Ascending aorta (tissue), 2 donors: ENCODE measurements at regions not wholly inside any gene's neighbourhood (a gene's known extent, or its start where the extent isn't known, plus 50 kb on each side); places are given as distances from the start of the nearest gene placed in this dataset.

Experiments
- DNase-seq, 2 donors: peaks; one replicate each; pipeline ENCODE4 v3.0.0-alpha.2; 2019; ENCODE audit warnings: low spot score in 2 of 2
- H3K27ac ChIP-seq, 2 donors: fragments of 200-600 bp; sonication (generic); one replicate each; pipeline ENCODE4 v1.5.1; 2016 to 2017; ENCODE audit warnings: mild to moderate bottlenecking in 1 of 2
- H3K27me3 ChIP-seq: fragments of 200-600 bp; sonication (generic); one replicate; pipeline ENCODE4 v1.5.1; 2017
- H3K36me3 ChIP-seq, 2 donors: fragments of 200-600 bp; sonication (generic); one replicate each; pipeline ENCODE4 v1.5.1; 2016
- H3K4me1 ChIP-seq, 2 donors: fragments of 200-600 bp; sonication (generic); one replicate each; pipeline ENCODE4 v1.5.1; 2016 to 2017; ENCODE audit warnings: mild to moderate bottlenecking in 1 of 2
- H3K4me3 ChIP-seq, 2 donors: fragments of 200-600 bp; sonication (generic); one replicate each; pipeline ENCODE4 v1.5.1; 2016 to 2017; ENCODE audit warnings: mild to moderate bottlenecking in 1 of 2
- H3K9me3 ChIP-seq, 2 donors: fragments of 200-600 bp; sonication (generic); one replicate each; pipeline ENCODE4 v1.5.1; 2016
- intact Hi-C: fragments of 100-400 bp; cut with DNase I; formaldehyde crosslinking; loops from one replicate; pipeline ENCODE4 v1.15.1; 2023
- TF ChIP-seq, protein P1 (sequence below), 3 experiments: fragments of 200-600 bp in 2 of 3; fragments of 450-650 bp in 1 of 3; sonication (generic) in 2 of 3; IDR thresholded peaks; one replicate each; pipeline ENCODE4 v1.5.1; 2016 to 2019; ENCODE audit warnings: antibody characterized with exemption in 3 of 3, mild to moderate bottlenecking in 1 of 3, moderate library complexity in 1 of 3

- no peaks in the 10 kb centered on the region for H3K27me3 ChIP-seq
- TF ChIP-seq, protein P1, sequence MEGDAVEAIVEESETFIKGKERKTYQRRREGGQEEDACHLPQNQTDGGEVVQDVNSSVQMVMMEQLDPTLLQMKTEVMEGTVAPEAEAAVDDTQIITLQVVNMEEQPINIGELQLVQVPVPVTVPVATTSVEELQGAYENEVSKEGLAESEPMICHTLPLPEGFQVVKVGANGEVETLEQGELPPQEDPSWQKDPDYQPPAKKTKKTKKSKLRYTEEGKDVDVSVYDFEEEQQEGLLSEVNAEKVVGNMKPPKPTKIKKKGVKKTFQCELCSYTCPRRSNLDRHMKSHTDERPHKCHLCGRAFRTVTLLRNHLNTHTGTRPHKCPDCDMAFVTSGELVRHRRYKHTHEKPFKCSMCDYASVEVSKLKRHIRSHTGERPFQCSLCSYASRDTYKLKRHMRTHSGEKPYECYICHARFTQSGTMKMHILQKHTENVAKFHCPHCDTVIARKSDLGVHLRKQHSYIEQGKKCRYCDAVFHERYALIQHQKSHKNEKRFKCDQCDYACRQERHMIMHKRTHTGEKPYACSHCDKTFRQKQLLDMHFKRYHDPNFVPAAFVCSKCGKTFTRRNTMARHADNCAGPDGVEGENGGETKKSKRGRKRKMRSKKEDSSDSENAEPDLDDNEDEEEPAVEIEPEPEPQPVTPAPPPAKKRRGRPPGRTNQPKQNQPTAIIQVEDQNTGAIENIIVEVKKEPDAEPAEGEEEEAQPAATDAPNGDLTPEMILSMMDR (IDR thresholded peaks at IDR 0.05): no peak
- peak in 1 of 2 donors; percentile 71 for DNase-seq
- H3K4me1 ChIP-seq: no peaks in the 10 kb centered on the region
- no peaks in the 10 kb centered on the region for H3K9me3 ChIP-seq
- H3K36me3 ChIP-seq: no peaks in the 10 kb centered on the region
- no peak overlapping the region for H3K4me3 ChIP-seq
- intact Hi-C loops: no loop called here
- H3K27ac ChIP-seq: no peak overlapping the region
Measured at GRCh38 chr9:107760469-107761242, 271.1 kb upstream of the KLF4 start.

- intact Hi-C loops: no loop called here
- Histone ChIP-seq H3K36me3 (no peaks in the 10 kb centered on the region), H3K27me3 (no peaks in the 10 kb centered on the region), H3K9me3 (no peaks in the 10 kb centered on the region), H3K4me3 (no peak overlapping the region), H3K4me1 (peaks cover 0 to 3% of the 10 kb centered on the region in 2 donors), H3K27ac (no peak overlapping the region)
- DNase-seq: no peak
- TF ChIP-seq, protein P1 (IDR thresholded peaks at IDR 0.05): no peak
Measured at GRCh38 chr9:107759823-107760166, 270.2 kb upstream of the KLF4 start.

- Histone ChIP-seq H3K27ac (no peak overlapping the region), H3K9me3 (no peaks in the 10 kb centered on the region), H3K4me3 (no peak overlapping the region), H3K4me1 (peaks cover 0 to 3% of the 10 kb centered on the region in 2 donors), H3K36me3 (no peaks in the 10 kb centered on the region), H3K27me3 (no peaks in the 10 kb centered on the region)
- TF ChIP-seq, protein P1 (IDR thresholded peaks at IDR 0.05): no peak
- DNase-seq: no peak
- intact Hi-C loops: no loop called here
Measured at GRCh38 chr9:107759009-107759822, 269.6 kb upstream of the KLF4 start.

GRCh38 chr9:107756091-107756490 lies 266.5 kb upstream of the KLF4 start:
- no peak overlapping the region for H3K27ac ChIP-seq
- intact Hi-C loops: no loop called here
- no peak for DNase-seq
- no peak overlapping the region for H3K4me3 ChIP-seq
- TF ChIP-seq, protein P1 (IDR thresholded peaks at IDR 0.05): no peak
- peaks cover 9 to 15% of the 10 kb centered on the region in 2 donors for H3K4me1 ChIP-seq
- H3K9me3 ChIP-seq: no peaks in the 10 kb centered on the region
- H3K27me3 ChIP-seq: no peaks in the 10 kb centered on the region
- H3K36me3 ChIP-seq: no peaks in the 10 kb centered on the region

DNA sequence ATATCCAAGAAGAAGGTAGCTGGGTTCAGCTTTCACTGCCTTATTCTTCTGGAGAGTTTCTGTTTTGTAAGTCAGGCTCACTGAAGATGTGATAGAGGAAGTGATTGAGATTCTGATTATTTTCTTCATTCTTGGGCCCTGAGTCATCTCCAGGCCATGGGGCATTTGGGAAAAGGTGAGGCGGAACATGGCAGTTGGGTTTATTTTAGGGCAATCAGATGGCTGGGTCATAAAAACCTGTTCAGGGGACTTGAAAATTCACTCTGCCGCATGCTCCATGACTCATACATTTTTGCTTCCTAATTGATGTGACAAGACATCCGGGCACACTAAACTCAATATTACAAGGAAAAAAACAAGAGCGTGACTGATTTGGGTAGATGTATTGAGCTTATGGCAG lies 265.7 kb upstream of the KLF4 start:
- intact Hi-C loops: no loop called here
- peaks cover 11 to 19% of the 10 kb centered on the region in 2 donors for H3K4me1 ChIP-seq
- H3K36me3 ChIP-seq: no peaks in the 10 kb centered on the region
- H3K9me3 ChIP-seq: no peaks in the 10 kb centered on the region
- no peak overlapping the region for H3K27ac ChIP-seq
- peak in 1 of 2 donors; percentile 65 for DNase-seq
- TF ChIP-seq, protein P1 (IDR thresholded peaks at IDR 0.05): no peak
- no peak overlapping the region for H3K4me3 ChIP-seq
- no peaks in the 10 kb centered on the region for H3K27me3 ChIP-seq
